GM18507 (cell line): ENCODE measurements at regions not wholly inside any gene's neighbourhood (a gene's known extent, or its start where the extent isn't known, plus 50 kb on each side); places are given as distances from the start of the nearest gene placed in this dataset.

Experiments used
- DNase-seq: peaks from one replicate; pipeline ENCODE4 v3.0.0; 2011; ENCODE audit warnings: low read depth; ENCODE audit not compliant: insufficient read length; ENCODE audit errors: extremely low spot score
- FAIRE-seq: peaks from 2 replicates; lab custom pipeline; 2011; peaks lifted over from hg19 to GRCh38; lab: Jason Lieb, UNC

- FAIRE-seq (no peak), DNase-seq (no peak)
Observed at GRCh38 chr15:53404930-53405493, 354.5 kb downstream of the WDR72 start.

GRCh38 chr15:53401503-53401902 is 358.0 kb downstream of the WDR72 start:
- DNase-seq = no peak
- FAIRE-seq = no peak

GRCh38 chr15:53400986-53401385 is 358.5 kb downstream of the WDR72 start:
- DNase-seq (no peak), FAIRE-seq (no peak)

GRCh38 chr15:53397041-53397616 is 362.3 kb downstream of the WDR72 start:
- DNase-seq (no peak), FAIRE-seq (no peak)

- DNase-seq = no peak
- no peak for FAIRE-seq
Observed at GRCh38 chr15:53395871-53396270, 363.6 kb downstream of the WDR72 start.

GRCh38 chr15:53390549-53390948 is 368.9 kb downstream of the WDR72 start:
- no peak for FAIRE-seq
- no peak for DNase-seq

- FAIRE-seq (no peak), DNase-seq (no peak)
Observed at GRCh38 chr15:53389271-53390037, 370.0 kb downstream of the WDR72 start.

GRCh38 chr15:53384417-53384816 is 375.0 kb downstream of the WDR72 start:
- no peak for DNase-seq
- no peak for FAIRE-seq

- no peak for FAIRE-seq
- no peak for DNase-seq
Observed at GRCh38 chr15:53378096-53378800, 381.2 kb downstream of the WDR72 start.

- DNase-seq (no peak), FAIRE-seq (no peak)
Observed at GRCh38 chr15:53367740-53368139, 391.7 kb downstream of the WDR72 start.

GRCh38 chr15:53360881-53361280 is 398.6 kb downstream of the WDR72 start:
- FAIRE-seq = no peak

GRCh38 chr15:53359038-53359437 is 400.4 kb downstream of the WDR72 start:
- DNase-seq (no peak), FAIRE-seq (no peak)

More at GRCh38 chr15:53360881-53361280, 398.6 kb downstream of the WDR72 start:
- no peak for DNase-seq

- no peak for FAIRE-seq
- no peak for DNase-seq
Observed at GRCh38 chr15:53354874-53355273, 404.6 kb downstream of the WDR72 start.

- DNase-seq = no peak
- no peak for FAIRE-seq
Observed at GRCh38 chr15:53351373-53351772, 408.1 kb downstream of the WDR72 start.

GRCh38 chr15:53346583-53346982 is 412.9 kb downstream of the WDR72 start:
- FAIRE-seq = no peak
- DNase-seq = no peak

GRCh38 chr15:53331328-53332190 is 427.9 kb downstream of the WDR72 start:
- no peak for DNase-seq

GRCh38 chr15:53328341-53328740 is 431.1 kb downstream of the WDR72 start:
- FAIRE-seq = no peak
- no peak for DNase-seq

More at GRCh38 chr15:53331328-53332190, 427.9 kb downstream of the WDR72 start:
- no peak for FAIRE-seq

- DNase-seq (no peak), FAIRE-seq (no peak)
Observed at GRCh38 chr15:53324061-53324460, 435.4 kb downstream of the WDR72 start.

GRCh38 chr15:53323191-53323590 is 436.3 kb downstream of the WDR72 start:
- DNase-seq = no peak

More at GRCh38 chr15:53323191-53323590, 436.3 kb downstream of the WDR72 start:
- no peak for FAIRE-seq
